CD14-positive monocyte (primary cell): ENCODE measurements at regions not wholly inside any gene's neighbourhood (a gene's known extent, or its start where the extent isn't known, plus 50 kb on each side); places are given as distances from the start of the nearest gene placed in this dataset.

Source experiments
- DNase-seq, 3 donors: peaks; one replicate each; pipeline ENCODE4 v3.0.0-alpha.2; 2011 to 2022
- H2AFZ ChIP-seq: 2 replicates; pipeline ENCODE4 v1.6.0; 2012; ENCODE audit warnings: mild to moderate bottlenecking, low read depth, low read length, inconsistent platforms; ENCODE audit not compliant: insufficient read depth, poor library complexity, severe bottlenecking
- H3K27ac ChIP-seq, 2 donors: 1 replicate in 1 of 2; 2 replicates in 1 of 2; pipeline ENCODE4 v1.5.1; 2012 to 2013; ENCODE audit warnings: low read length in 2 of 2, control low read depth in 1 of 2, inconsistent platforms in 1 of 2, low read depth in 1 of 2, mild to moderate bottlenecking in 1 of 2
- H3K27me3 ChIP-seq, 2 donors: one replicate each; pipeline versions ENCODE4 v1.6.0 to v1.6.1; 2011 to 2013; ENCODE audit warnings: low read length in 2 of 2; ENCODE audit not compliant: control insufficient read depth in 2 of 2, insufficient read depth in 2 of 2
- H3K36me3 ChIP-seq, 2 donors: replicated peaks in 1 of 2; 1 replicate in 1 of 2; 2 replicates in 1 of 2; pipeline versions ENCODE4 v1.5.1 to v1.6.1; 2012 to 2013; ENCODE audit warnings: low read length in 2 of 2, control low read depth in 1 of 2, inconsistent platforms in 1 of 2, mild to moderate bottlenecking in 1 of 2; ENCODE audit not compliant: insufficient read depth in 2 of 2, control insufficient read depth in 1 of 2
- H3K4me1 ChIP-seq, 2 donors: 1 replicate in 1 of 2; 2 replicates in 1 of 2; pipeline versions ENCODE4 v1.5.1 to v1.6.1; 2012 to 2013; ENCODE audit warnings: low read length in 2 of 2, control low read depth in 1 of 2, inconsistent platforms in 1 of 2, mild to moderate bottlenecking in 1 of 2, moderate library complexity in 1 of 2; ENCODE audit not compliant: insufficient read depth in 2 of 2, control insufficient read depth in 1 of 2
- H3K4me2 ChIP-seq: replicated peaks from 2 replicates; pipeline ENCODE3; 2012; ENCODE audit warnings: low read length, moderate library complexity, mild to moderate bottlenecking; ENCODE audit not compliant: poor library complexity, severe bottlenecking; ENCODE audit errors: extremely low read depth
- H3K4me3 ChIP-seq, 3 experiments: fragments of 200-600 bp in 1 of 3; sonication (generic) in 1 of 3; replicated peaks in 1 of 3; 1 replicate in 2 of 3; 2 replicates in 1 of 3; pipeline ENCODE4 v1.5.1; 2011 to 2013; ENCODE audit warnings: low read length in 3 of 3, mild to moderate bottlenecking in 3 of 3, control low read depth in 2 of 3, low read depth in 2 of 3, inconsistent platforms in 1 of 3, moderate library complexity in 1 of 3
- H3K79me2 ChIP-seq: 2 replicates; pipeline ENCODE4 v1.6.0; 2012; ENCODE audit warnings: mild to moderate bottlenecking, control low read depth, inconsistent platforms, low read length, moderate library complexity; ENCODE audit not compliant: insufficient read depth
- H3K9ac ChIP-seq: 2 replicates; pipeline ENCODE4 v1.6.0; 2017; ENCODE audit warnings: low read length, mild to moderate bottlenecking; ENCODE audit not compliant: insufficient read depth, poor library complexity, severe bottlenecking
- H3K9me3 ChIP-seq, 2 donors: replicated peaks in 1 of 2; 1 replicate in 1 of 2; 2 replicates in 1 of 2; pipeline versions ENCODE4 v1.5.1 to v1.6.1; 2012 to 2013; ENCODE audit warnings: low read length in 2 of 2, control low read depth in 1 of 2; ENCODE audit not compliant: control insufficient read depth in 1 of 2, insufficient read depth in 1 of 2
- H4K20me1 ChIP-seq: 2 replicates; pipeline ENCODE4 v1.6.0; 2012; ENCODE audit warnings: mild to moderate bottlenecking, low read length, control low read depth, moderate library complexity; ENCODE audit not compliant: insufficient read depth
- H3K27ac Mint-ChIP-seq, 7 donors: one replicate each; pipeline ENCODE4 v1.8.0; 2020; ENCODE audit warnings: mild to moderate bottlenecking in 7 of 7, mixed read lengths in 7 of 7, moderate library complexity in 6 of 7, inconsistent platforms in 2 of 7
- H3K27me3 Mint-ChIP-seq, 3 donors: one replicate each; pipeline ENCODE4 v1.8.0; 2021 to 2022; ENCODE audit warnings: low read depth in 3 of 3, mild to moderate bottlenecking in 3 of 3, mixed read lengths in 3 of 3, moderate library complexity in 3 of 3, inconsistent platforms in 1 of 3
- H3K36me3 Mint-ChIP-seq, 2 donors: one replicate each; pipeline ENCODE4 v1.8.0; 2020; ENCODE audit warnings: mixed read lengths in 2 of 2, inconsistent platforms in 1 of 2, mild to moderate bottlenecking in 1 of 2
- H3K4me1 Mint-ChIP-seq: one replicate; pipeline ENCODE4 v1.8.0; 2020; ENCODE audit warnings: mild to moderate bottlenecking, mixed read lengths
- H3K4me3 Mint-ChIP-seq, 2 donors: one replicate each; pipeline ENCODE4 v1.8.0; 2020; ENCODE audit warnings: mild to moderate bottlenecking in 2 of 2, mixed read lengths in 2 of 2, moderate library complexity in 1 of 2
- H3K9me3 Mint-ChIP-seq, 7 donors: one replicate each; pipeline ENCODE4 v1.8.0; 2020 to 2022; ENCODE audit warnings: mixed read lengths in 7 of 7, mild to moderate bottlenecking in 6 of 7, moderate library complexity in 6 of 7, inconsistent platforms in 2 of 7
- WGBS: methylation state at CpG from one replicate; pipeline ENCODE4 v1.1.5; 2013; ENCODE audit warnings: missing lambda C conversion rate; ENCODE audit not compliant: insufficient coverage; 5-methylcytosine and 5-hydroxymethylcytosine counted together
- intact Hi-C, 2 donors: fragments of 100-400 bp; cut with micrococcal nuclease; formaldehyde crosslinking; loops; one replicate each; pipeline versions ENCODE4 v1.15.0 to v1.15.1; 2023
- TF ChIP-seq, protein P1 (sequence below): fragments of 200-600 bp; IDR thresholded peaks from one replicate; pipeline ENCODE4 v1.8.0; 2022; ENCODE audit warnings: antibody characterized with exemption, mild to moderate bottlenecking

DNA sequence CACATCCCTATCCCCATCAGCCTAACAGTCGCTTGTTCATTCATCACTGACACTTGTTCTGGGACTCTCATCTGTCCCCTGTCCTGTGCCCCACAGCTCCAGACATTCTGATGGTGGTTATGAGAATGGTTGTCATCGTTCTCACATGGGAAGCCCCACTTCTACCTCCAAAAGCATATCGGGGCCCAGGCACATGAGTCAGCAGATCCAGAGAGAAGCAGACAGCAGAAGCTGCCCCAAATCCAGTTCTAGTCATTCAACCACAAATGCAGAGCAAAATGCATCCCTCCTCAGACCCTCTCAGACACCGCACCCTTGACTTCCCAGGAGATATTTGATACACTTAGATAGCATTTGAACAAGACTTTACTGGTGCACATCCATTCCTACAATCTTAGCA, 106.0 kb downstream of the FOXF2 start:
- Mint-ChIP-seq H3K9me3 (peaks cover 0 to 6% (median 3%) of the 10 kb centered on the region in 7 donors), H3K4me3 (no peak overlapping the region), H3K4me1 (no peaks in the 10 kb centered on the region), H3K27me3 (peaks cover 0 to 7% (median 7%) of the 10 kb centered on the region in 3 donors), H3K36me3 (no peaks in the 10 kb centered on the region), H3K27ac (no peak overlapping the region)
- Histone ChIP-seq H3K9ac (no peak overlapping the region), H3K36me3 (no peaks in the 10 kb centered on the region), H3K27me3 (no peaks in the 10 kb centered on the region), H3K79me2 (no peaks in the 10 kb centered on the region), H3K4me3 (no peak overlapping the region), H4K20me1 (no peaks in the 10 kb centered on the region), H3K9me3 (no peaks in the 10 kb centered on the region), H2AFZ (no peak overlapping the region), H3K4me2 (no peak overlapping the region), H3K27ac (no peak overlapping the region), H3K4me1 (no peaks in the 10 kb centered on the region)
- intact Hi-C loops = no loop called here
- DNase-seq = no peak
- 72% methylated on average over 2 of the region's 4 CpGs for WGBS
- TF ChIP-seq, protein P1, sequence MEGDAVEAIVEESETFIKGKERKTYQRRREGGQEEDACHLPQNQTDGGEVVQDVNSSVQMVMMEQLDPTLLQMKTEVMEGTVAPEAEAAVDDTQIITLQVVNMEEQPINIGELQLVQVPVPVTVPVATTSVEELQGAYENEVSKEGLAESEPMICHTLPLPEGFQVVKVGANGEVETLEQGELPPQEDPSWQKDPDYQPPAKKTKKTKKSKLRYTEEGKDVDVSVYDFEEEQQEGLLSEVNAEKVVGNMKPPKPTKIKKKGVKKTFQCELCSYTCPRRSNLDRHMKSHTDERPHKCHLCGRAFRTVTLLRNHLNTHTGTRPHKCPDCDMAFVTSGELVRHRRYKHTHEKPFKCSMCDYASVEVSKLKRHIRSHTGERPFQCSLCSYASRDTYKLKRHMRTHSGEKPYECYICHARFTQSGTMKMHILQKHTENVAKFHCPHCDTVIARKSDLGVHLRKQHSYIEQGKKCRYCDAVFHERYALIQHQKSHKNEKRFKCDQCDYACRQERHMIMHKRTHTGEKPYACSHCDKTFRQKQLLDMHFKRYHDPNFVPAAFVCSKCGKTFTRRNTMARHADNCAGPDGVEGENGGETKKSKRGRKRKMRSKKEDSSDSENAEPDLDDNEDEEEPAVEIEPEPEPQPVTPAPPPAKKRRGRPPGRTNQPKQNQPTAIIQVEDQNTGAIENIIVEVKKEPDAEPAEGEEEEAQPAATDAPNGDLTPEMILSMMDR = no peak

DNA sequence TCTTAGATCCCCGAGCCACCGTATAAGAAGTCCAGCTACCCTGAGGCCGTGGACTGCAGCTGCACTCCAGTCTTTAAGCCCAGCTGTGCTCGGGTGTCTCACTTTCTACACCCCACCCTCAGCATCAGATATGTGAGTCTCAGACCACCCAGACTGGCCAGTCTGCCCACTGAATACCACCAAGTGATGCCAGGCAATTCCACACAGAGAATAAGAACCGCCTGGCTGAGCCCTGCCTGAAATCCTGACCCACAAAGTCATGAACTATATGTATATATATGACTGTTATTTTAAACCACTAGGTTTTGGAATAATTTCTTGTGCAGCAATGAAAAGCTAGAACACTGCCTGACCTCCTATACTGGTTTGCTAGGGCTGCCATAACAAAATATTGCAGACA, 106.7 kb downstream of the FOXF2 start:
- Mint-ChIP-seq H3K27me3 (peaks cover 0 to 10% (median 4%) of the 10 kb centered on the region in 3 donors), H3K9me3 (peaks cover 0 to 5% (median 3%) of the 10 kb centered on the region in 7 donors), H3K4me1 (no peaks in the 10 kb centered on the region), H3K27ac (no peak overlapping the region), H3K4me3 (no peak overlapping the region), H3K36me3 (no peaks in the 10 kb centered on the region)
- 96% methylated on average over 4 of the region's 5 CpGs for whole genome bisulfite sequencing
- no peak for DNase-seq
- TF ChIP-seq, protein P1 = no peak
- no peak overlapping the region for H2AFZ ChIP-seq
- no peak overlapping the region for H3K27ac ChIP-seq
- H3K4me1 ChIP-seq = no peaks in the 10 kb centered on the region
- no peaks in the 10 kb centered on the region for H3K9me3 ChIP-seq
- no peak overlapping the region for H3K9ac ChIP-seq
- H3K36me3 ChIP-seq = no peaks in the 10 kb centered on the region
- H3K79me2 ChIP-seq = no peaks in the 10 kb centered on the region
- H3K4me2 ChIP-seq = no peak overlapping the region
- intact Hi-C loops = no loop called here
- H3K27me3 ChIP-seq = no peaks in the 10 kb centered on the region
- no peaks in the 10 kb centered on the region for H4K20me1 ChIP-seq
- no peak overlapping the region for H3K4me3 ChIP-seq
